Small intestine (tissue), 7 donors: ENCODE measurements at regions not wholly inside any gene's neighbourhood (a gene's known extent, or its start where the extent isn't known, plus 50 kb on each side); places are given as distances from the start of the nearest gene placed in this dataset.

ENCODE experiments used
- DNase-seq, 2 donors: peaks; one replicate each; pipeline versions ENCODE4 v3.0.0 to v3.0.0-alpha.2; 2013
- FAIRE-seq: peaks from 2 replicates; lab custom pipeline; 2012; peaks lifted over from hg19 to GRCh38; lab: Jason Lieb, UNC
- H3K27ac ChIP-seq, 3 donors: one replicate each; pipeline ENCODE4 v1.5.1; 2013; ENCODE audit warnings: low read length in 2 of 3, mild to moderate bottlenecking in 2 of 3, control low read depth in 1 of 3, inconsistent platforms in 1 of 3, low read depth in 1 of 3, moderate library complexity in 1 of 3
- H3K27me3 ChIP-seq, 3 donors: one replicate each; pipeline ENCODE4 v1.6.1; 2013; ENCODE audit warnings: low read length in 3 of 3, inconsistent platforms in 1 of 3; ENCODE audit not compliant: control insufficient read depth in 3 of 3, insufficient read depth in 3 of 3
- H3K36me3 ChIP-seq, 3 donors: one replicate each; pipeline ENCODE4 v1.6.1; 2013; ENCODE audit warnings: low read length in 3 of 3, inconsistent platforms in 1 of 3, low read depth in 1 of 3, mild to moderate bottlenecking in 1 of 3, moderate library complexity in 1 of 3; ENCODE audit not compliant: control insufficient read depth in 3 of 3, insufficient read depth in 2 of 3
- H3K4me1 ChIP-seq, 3 donors: one replicate each; pipeline ENCODE4 v1.6.1; 2013; ENCODE audit warnings: low read length in 2 of 3, inconsistent platforms in 1 of 3, low read depth in 1 of 3, mild to moderate bottlenecking in 1 of 3, moderate library complexity in 1 of 3; ENCODE audit not compliant: control insufficient read depth in 3 of 3, insufficient read depth in 2 of 3
- H3K4me3 ChIP-seq, 3 donors: one replicate each; pipeline ENCODE4 v1.5.1; 2013; ENCODE audit warnings: low read length in 3 of 3, control low read depth in 1 of 3, inconsistent platforms in 1 of 3, low read depth in 1 of 3, mild to moderate bottlenecking in 1 of 3, moderate library complexity in 1 of 3
- H3K9me3 ChIP-seq, 2 donors: one replicate each; pipeline ENCODE4 v1.6.1; 2013; ENCODE audit warnings: low read depth in 1 of 2, low read length in 1 of 2; ENCODE audit not compliant: control insufficient read depth in 2 of 2, insufficient read depth in 1 of 2
- WGBS, 3 donors: extraction: QIAGEN DNeasy Blood & Tissue Kit; methylation state at CpG; one replicate each; pipeline ENCODE4 v1.1.7; 2013; 5-methylcytosine and 5-hydroxymethylcytosine counted together
- donor health status: healthy with polysubstance abuse.
- donor health status: control.
- donor health status: control.
- donor health status: Bipolar disorder and iron deficiency.
- donor health status: healthy.

- Histone ChIP-seq H3K4me3 (no peak overlapping the region), H3K27me3 (no peaks in the 10 kb centered on the region), H3K4me1 (peaks cover 0 to 3% (median 0%) of the 10 kb centered on the region in 3 donors), H3K27ac (no peak overlapping the region), H3K36me3 (no peaks in the 10 kb centered on the region), H3K9me3 (no peaks in the 10 kb centered on the region)
- DNase-seq: peak in 1 of 2 donors; percentile 6
- WGBS, 3 donors: 27 to 63% (median 42%) methylated on average over 1 of the region's 1 CpG
- FAIRE-seq: no peak
Observed at GRCh38 chr5:101989659-101990058, 306.4 kb downstream of the SLCO4C1 start.

DNA sequence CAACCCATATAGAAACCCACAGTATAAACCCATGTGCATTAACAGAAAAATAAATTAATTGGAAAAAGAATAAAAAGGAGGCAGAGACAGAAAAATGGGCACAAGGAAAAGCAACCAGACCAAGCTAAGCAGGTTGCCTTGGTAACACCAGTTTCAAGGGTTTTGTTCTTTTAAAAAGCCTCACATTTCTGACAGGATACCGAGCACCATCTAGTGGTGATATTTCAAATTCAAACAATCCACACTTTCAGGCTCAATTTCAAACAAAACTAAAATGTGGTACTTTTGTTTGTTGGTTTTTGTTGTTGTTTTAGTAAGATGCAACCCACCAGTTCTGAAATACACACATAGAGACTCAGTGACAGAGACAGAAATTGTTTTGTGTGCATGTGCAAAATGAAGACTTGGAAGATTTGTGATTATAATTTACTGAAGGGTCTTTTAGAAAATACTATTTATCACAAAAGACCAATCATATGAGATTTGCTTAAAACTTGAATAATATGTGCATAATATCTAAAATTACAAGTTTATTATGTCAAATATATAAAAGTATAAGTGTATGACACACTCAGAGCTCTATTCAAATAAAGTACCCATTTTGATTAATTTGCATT lies 318.2 kb downstream of the SLCO4C1 start:
- WGBS, 3 donors: 0% methylated on average over 1 of the region's 1 CpG
- DNase-seq (peak; percentile 2 to 63), FAIRE-seq (no peak)
- no peak overlapping the region for H3K4me3 ChIP-seq
- H3K36me3 ChIP-seq: no peaks in the 10 kb centered on the region
- H3K4me1 ChIP-seq: no peaks in the 10 kb centered on the region
- H3K27ac ChIP-seq: no peak overlapping the region
- H3K9me3 ChIP-seq: no peaks in the 10 kb centered on the region
- H3K27me3 ChIP-seq: no peaks in the 10 kb centered on the region

- Histone ChIP-seq H3K4me1 (no peaks in the 10 kb centered on the region), H3K4me3 (no peak overlapping the region), H3K36me3 (no peaks in the 10 kb centered on the region), H3K27ac (no peak overlapping the region), H3K9me3 (no peaks in the 10 kb centered on the region), H3K27me3 (no peaks in the 10 kb centered on the region)
- FAIRE-seq (no peak), DNase-seq (no peak)
Observed at GRCh38 chr5:101976933-101977332, 319.2 kb downstream of the SLCO4C1 start.

GRCh38 chr5:101969742-101970141 lies 326.3 kb downstream of the SLCO4C1 start:
- H3K4me3 ChIP-seq: no peak overlapping the region
- H3K9me3 ChIP-seq: no peaks in the 10 kb centered on the region
- 25 to 40% (median 35%) methylated on average over 1 of the region's 1 CpG for WGBS, 3 donors
- no peak for DNase-seq
- FAIRE-seq: no peak
- no peak overlapping the region for H3K27ac ChIP-seq
- no peaks in the 10 kb centered on the region for H3K36me3 ChIP-seq
- no peaks in the 10 kb centered on the region for H3K27me3 ChIP-seq
- H3K4me1 ChIP-seq: no peaks in the 10 kb centered on the region

- FAIRE-seq (no peak), DNase-seq (no peak)
- Histone ChIP-seq H3K9me3 (no peaks in the 10 kb centered on the region), H3K4me1 (no peaks in the 10 kb centered on the region), H3K36me3 (no peaks in the 10 kb centered on the region), H3K27ac (no peak overlapping the region), H3K4me3 (no peak overlapping the region), H3K27me3 (no peaks in the 10 kb centered on the region)
- 89 to 100% (median 95%) methylated on average over 2 of the region's 2 CpGs for WGBS, 3 donors
Observed at GRCh38 chr5:101966476-101966875, 329.6 kb downstream of the SLCO4C1 start.

- H3K27me3 ChIP-seq: no peaks in the 10 kb centered on the region
- no peaks in the 10 kb centered on the region for H3K36me3 ChIP-seq
- no peak for DNase-seq
- WGBS, 3 donors: 70 to 79% (median 72%) methylated on average over 1 of the region's 1 CpG
- no peaks in the 10 kb centered on the region for H3K9me3 ChIP-seq
- H3K4me1 ChIP-seq: no peaks in the 10 kb centered on the region
- no peak for FAIRE-seq
- no peak overlapping the region for H3K4me3 ChIP-seq
- no peak overlapping the region for H3K27ac ChIP-seq
Observed at GRCh38 chr5:101955891-101956290, 340.2 kb downstream of the SLCO4C1 start.

DNA sequence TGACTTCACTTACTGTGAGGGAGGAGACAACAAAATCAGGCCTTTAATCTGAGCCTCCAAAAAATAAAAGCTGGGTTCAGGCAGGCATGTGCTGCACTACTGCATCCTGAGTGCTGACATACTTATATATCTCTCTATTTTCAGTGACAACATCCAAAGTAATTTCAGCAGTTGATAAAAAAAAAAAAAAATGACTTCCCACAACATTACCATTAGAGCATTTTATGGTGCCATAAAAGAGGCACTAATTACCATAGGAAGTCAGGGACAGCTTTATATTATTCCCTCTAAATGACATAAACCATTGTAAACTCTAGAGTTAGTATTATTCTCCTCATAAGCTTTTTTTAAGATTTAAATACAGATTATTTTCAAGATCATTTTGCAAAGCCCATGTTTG lies 346.1 kb downstream of the SLCO4C1 start:
- Histone ChIP-seq H3K27me3 (no peaks in the 10 kb centered on the region), H3K9me3 (no peaks in the 10 kb centered on the region), H3K4me1 (peaks cover 0 to 4% (median 0%) of the 10 kb centered on the region in 3 donors), H3K36me3 (no peaks in the 10 kb centered on the region), H3K4me3 (no peak overlapping the region), H3K27ac (peak overlapping the region in 1 of 3 donors; percentile 77)
- no peak for FAIRE-seq
- DNase-seq: peak; percentile 8 to 60

GRCh38 chr5:101948615-101949014 lies 347.5 kb downstream of the SLCO4C1 start:
- Histone ChIP-seq H3K27ac (peak overlapping the region in 1 of 3 donors; percentile 77), H3K27me3 (no peaks in the 10 kb centered on the region), H3K4me3 (no peak overlapping the region), H3K9me3 (no peaks in the 10 kb centered on the region), H3K4me1 (peaks cover 0 to 4% (median 0%) of the 10 kb centered on the region in 3 donors), H3K36me3 (no peaks in the 10 kb centered on the region)
- no peak for FAIRE-seq
- WGBS, 3 donors: 79 to 91% (median 87%) methylated on average over 1 of the region's 1 CpG
- no peak for DNase-seq

GRCh38 chr5:101943784-101944183 lies 352.3 kb downstream of the SLCO4C1 start:
- no peak for DNase-seq
- no peaks in the 10 kb centered on the region for H3K36me3 ChIP-seq
- H3K9me3 ChIP-seq: no peaks in the 10 kb centered on the region
- H3K27ac ChIP-seq: no peak overlapping the region
- no peak for FAIRE-seq
- H3K4me1 ChIP-seq: no peaks in the 10 kb centered on the region
- H3K4me3 ChIP-seq: no peak overlapping the region
- H3K27me3 ChIP-seq: no peaks in the 10 kb centered on the region
- WGBS, 3 donors: 26 to 66% (median 52%) methylated on average over 1 of the region's 1 CpG
